Uterus (tissue), 2 donors: ENCODE measurements at regions not wholly inside any gene's neighbourhood (a gene's known extent, or its start where the extent isn't known, plus 50 kb on each side); places are given as distances from the start of the nearest gene placed in this dataset.

Experiments
- CTCF ChIP-seq, 4 experiments: fragments of 200-600 bp in 2 of 4; fragments of 450-650 bp in 2 of 4; sonication (generic) in 2 of 4; IDR thresholded peaks; one replicate each; pipeline ENCODE4 v1.5.1; 2016 to 2019; ENCODE audit warnings: antibody characterized with exemption in 4 of 4, mild to moderate bottlenecking in 2 of 4, moderate library complexity in 1 of 4
- POLR2A ChIP-seq, 2 donors: fragments of 450-650 bp; IDR thresholded peaks; one replicate each; pipeline ENCODE4 v1.6.1; 2016; ENCODE audit warnings: antibody characterized with exemption in 2 of 2, mild to moderate bottlenecking in 1 of 2, moderate library complexity in 1 of 2

- TF ChIP-seq CTCF (IDR thresholded peaks at IDR 0.05): no peak
- TF ChIP-seq POLR2A (IDR thresholded peaks at IDR 0.05): no peak
These were observed 60.5 kb upstream of the MME start for GRCh38 chr3:155019575-155019974.
